ENCODE measurements at regions not wholly inside any gene's neighbourhood (a gene's known extent, or its start where the extent isn't known, plus 50 kb on each side); places are given as distances from the start of the nearest gene placed in this dataset.

DNA sequence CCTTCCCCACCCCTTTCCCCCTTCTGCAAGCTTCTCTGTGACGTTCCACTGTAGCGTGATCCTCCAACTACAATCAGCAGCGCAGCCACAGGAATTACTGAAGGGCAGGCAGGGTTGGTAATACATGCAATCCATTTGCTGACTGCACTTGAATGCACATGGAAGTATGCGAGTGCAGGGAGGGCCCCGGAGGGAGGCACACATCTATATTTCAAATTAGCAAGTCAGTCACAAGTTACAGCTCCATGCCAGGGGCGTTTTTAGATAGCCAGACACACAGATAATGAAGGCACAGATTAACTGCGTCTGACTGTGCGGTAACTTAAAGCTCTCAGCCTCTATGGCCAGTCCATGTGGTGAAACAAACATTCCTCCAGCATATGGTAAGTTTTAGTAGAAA is 209.2 kb upstream of the GATA6 start:
- TF ChIP-seq, protein P1, sequence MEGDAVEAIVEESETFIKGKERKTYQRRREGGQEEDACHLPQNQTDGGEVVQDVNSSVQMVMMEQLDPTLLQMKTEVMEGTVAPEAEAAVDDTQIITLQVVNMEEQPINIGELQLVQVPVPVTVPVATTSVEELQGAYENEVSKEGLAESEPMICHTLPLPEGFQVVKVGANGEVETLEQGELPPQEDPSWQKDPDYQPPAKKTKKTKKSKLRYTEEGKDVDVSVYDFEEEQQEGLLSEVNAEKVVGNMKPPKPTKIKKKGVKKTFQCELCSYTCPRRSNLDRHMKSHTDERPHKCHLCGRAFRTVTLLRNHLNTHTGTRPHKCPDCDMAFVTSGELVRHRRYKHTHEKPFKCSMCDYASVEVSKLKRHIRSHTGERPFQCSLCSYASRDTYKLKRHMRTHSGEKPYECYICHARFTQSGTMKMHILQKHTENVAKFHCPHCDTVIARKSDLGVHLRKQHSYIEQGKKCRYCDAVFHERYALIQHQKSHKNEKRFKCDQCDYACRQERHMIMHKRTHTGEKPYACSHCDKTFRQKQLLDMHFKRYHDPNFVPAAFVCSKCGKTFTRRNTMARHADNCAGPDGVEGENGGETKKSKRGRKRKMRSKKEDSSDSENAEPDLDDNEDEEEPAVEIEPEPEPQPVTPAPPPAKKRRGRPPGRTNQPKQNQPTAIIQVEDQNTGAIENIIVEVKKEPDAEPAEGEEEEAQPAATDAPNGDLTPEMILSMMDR (optimal IDR thresholded peaks at IDR 0.05 in 1 of 3, IDR thresholded peaks at IDR 0.05 in 1 of 3, conservative IDR thresholded peaks at IDR 0.05 in 1 of 3; ENCODE audit: extremely low read depth in 1 of 3, insufficient read depth in 2 of 3, low read length in 3 of 3), result no peak
- TF ChIP-seq EZH2 (IDR thresholded peaks at IDR 0.05; ENCODE audit: low read length), result no peak

All from keratinocyte (primary cell).